Colonic mucosa (tissue), 4 donors: ENCODE measurements at regions not wholly inside any gene's neighbourhood (a gene's known extent, or its start where the extent isn't known, plus 50 kb on each side); places are given as distances from the start of the nearest gene placed in this dataset.

Source experiments
- DNase-seq: peaks from one replicate; pipeline ENCODE4 v3.0.0-alpha.2; 2020
- H3K27ac ChIP-seq: fragments of 200-600 bp; one replicate; pipeline ENCODE4 v1.8.0; 2021
- H3K27me3 ChIP-seq: fragments of 200-600 bp; one replicate; pipeline ENCODE4 v1.8.0; 2021
- H3K36me3 ChIP-seq: fragments of 200-600 bp; one replicate; pipeline ENCODE4 v1.8.0; 2021
- H3K4me1 ChIP-seq: fragments of 200-600 bp; one replicate; pipeline ENCODE4 v1.8.0; 2021; ENCODE audit warnings: mild to moderate bottlenecking
- H3K4me3 ChIP-seq: fragments of 200-600 bp; one replicate; pipeline ENCODE4 v1.8.0; 2021
- H3K9ac ChIP-seq, 2 donors: one replicate each; pipeline ENCODE4 v1.7.0; 2013; ENCODE audit warnings: control low read depth in 2 of 2, low read depth in 2 of 2, low read length in 2 of 2
- H3K9me3 ChIP-seq: fragments of 200-600 bp; one replicate; pipeline ENCODE4 v1.8.0; 2021
- intact Hi-C: fragments of 100-400 bp; cut with DNase I; formaldehyde crosslinking; loops from one replicate; pipeline ENCODE4 v1.14.1; 2022
- TF ChIP-seq, protein P1 (sequence below): fragments of 200-600 bp; IDR thresholded peaks from one replicate; pipeline ENCODE4 v1.8.0; 2022; ENCODE audit warnings: antibody characterized with exemption, mild to moderate bottlenecking
- donor health status: healthy.
- donor health status: DM: no; HTN: no; CAD: no.
- donor health status: DM: no; HTN: no; CAD: no.

GRCh38 chr19:5212101-5212500 lies 128.5 kb downstream of the PTPRS start:
- TF ChIP-seq, protein P1, sequence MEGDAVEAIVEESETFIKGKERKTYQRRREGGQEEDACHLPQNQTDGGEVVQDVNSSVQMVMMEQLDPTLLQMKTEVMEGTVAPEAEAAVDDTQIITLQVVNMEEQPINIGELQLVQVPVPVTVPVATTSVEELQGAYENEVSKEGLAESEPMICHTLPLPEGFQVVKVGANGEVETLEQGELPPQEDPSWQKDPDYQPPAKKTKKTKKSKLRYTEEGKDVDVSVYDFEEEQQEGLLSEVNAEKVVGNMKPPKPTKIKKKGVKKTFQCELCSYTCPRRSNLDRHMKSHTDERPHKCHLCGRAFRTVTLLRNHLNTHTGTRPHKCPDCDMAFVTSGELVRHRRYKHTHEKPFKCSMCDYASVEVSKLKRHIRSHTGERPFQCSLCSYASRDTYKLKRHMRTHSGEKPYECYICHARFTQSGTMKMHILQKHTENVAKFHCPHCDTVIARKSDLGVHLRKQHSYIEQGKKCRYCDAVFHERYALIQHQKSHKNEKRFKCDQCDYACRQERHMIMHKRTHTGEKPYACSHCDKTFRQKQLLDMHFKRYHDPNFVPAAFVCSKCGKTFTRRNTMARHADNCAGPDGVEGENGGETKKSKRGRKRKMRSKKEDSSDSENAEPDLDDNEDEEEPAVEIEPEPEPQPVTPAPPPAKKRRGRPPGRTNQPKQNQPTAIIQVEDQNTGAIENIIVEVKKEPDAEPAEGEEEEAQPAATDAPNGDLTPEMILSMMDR: no peak
- intact Hi-C loops: no loop called here
- no peak overlapping the region for H3K27ac ChIP-seq
- no peaks in the 10 kb centered on the region for H3K27me3 ChIP-seq
- H3K4me1 ChIP-seq: no peaks in the 10 kb centered on the region
- DNase-seq: no peak
- H3K36me3 ChIP-seq: no peaks in the 10 kb centered on the region
- no peak overlapping the region for H3K9ac ChIP-seq
- no peak overlapping the region for H3K4me3 ChIP-seq
- H3K9me3 ChIP-seq: no peaks in the 10 kb centered on the region

DNA sequence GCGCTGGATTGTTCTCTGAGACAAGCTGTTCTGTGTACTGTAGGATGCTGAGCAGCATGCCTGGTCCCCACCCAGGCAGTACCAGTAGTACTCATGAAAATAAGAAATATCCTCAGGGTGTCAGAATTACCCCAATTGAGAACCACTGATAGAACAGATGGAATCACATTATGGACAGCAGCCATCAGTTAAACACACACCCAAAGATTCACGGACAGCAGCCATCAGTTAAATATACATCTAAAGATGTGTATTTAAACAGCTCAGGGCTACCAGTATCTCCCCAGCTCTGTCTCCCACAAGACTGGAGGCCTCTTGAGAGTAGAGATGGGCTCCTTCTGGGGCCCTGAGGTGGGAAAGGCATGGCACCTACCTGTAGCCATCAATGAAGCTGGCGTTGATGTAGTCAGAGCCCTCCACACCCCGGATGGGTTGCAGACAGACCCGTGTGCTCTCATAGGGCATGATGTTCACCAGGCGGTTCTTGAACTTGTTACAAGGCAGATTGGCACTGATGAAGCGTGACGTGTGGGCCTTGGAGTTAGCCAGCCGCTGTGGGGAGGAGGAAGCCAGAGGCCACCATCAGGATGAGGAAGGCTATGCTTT lies 129.3 kb downstream of the PTPRS start:
- Histone ChIP-seq H3K4me3 (no peak overlapping the region), H3K27ac (no peak overlapping the region), H3K27me3 (no peaks in the 10 kb centered on the region), H3K9me3 (no peaks in the 10 kb centered on the region), H3K9ac (no peak overlapping the region), H3K4me1 (no peaks in the 10 kb centered on the region), H3K36me3 (no peaks in the 10 kb centered on the region)
- intact Hi-C loops: no loop called here
- TF ChIP-seq, protein P1: no peak
- no peak for DNase-seq

DNA sequence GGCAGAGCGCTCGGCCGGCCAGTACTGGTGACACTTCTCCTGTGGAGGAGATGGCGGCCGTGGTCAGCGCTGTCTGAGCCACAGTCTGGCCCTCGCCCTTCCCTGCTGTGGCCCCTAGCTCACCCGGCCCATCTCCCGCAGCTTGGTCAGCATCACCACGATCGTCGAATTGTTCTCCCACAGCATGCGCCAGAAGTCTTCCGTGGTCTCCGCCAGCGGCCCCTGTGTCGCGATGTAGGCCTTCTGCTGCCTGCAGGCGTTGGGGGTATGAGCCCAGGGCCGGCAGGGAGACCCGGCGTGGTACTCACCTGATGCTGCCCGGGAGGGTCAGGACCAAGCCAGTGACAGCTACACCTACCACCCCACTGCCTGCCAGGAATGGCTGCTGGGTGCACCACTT lies 130.1 kb downstream of the PTPRS start:
- H3K27me3 ChIP-seq: no peaks in the 10 kb centered on the region
- no peak overlapping the region for H3K4me3 ChIP-seq
- intact Hi-C loops: no loop called here
- TF ChIP-seq, protein P1: no peak
- no peaks in the 10 kb centered on the region for H3K4me1 ChIP-seq
- H3K36me3 ChIP-seq: no peaks in the 10 kb centered on the region
- no peak overlapping the region for H3K27ac ChIP-seq
- no peak overlapping the region for H3K9ac ChIP-seq
- H3K9me3 ChIP-seq: no peaks in the 10 kb centered on the region
- no peak for DNase-seq

GRCh38 chr19:5207806-5208205 lies 132.8 kb downstream of the PTPRS start:
- H3K36me3 ChIP-seq: no peaks in the 10 kb centered on the region
- TF ChIP-seq, protein P1: no peak
- no peak overlapping the region for H3K4me3 ChIP-seq
- no peak overlapping the region for H3K27ac ChIP-seq
- no peaks in the 10 kb centered on the region for H3K27me3 ChIP-seq
- H3K9ac ChIP-seq: no peak overlapping the region
- intact Hi-C loops: no loop called here
- no peaks in the 10 kb centered on the region for H3K4me1 ChIP-seq
- no peaks in the 10 kb centered on the region for H3K9me3 ChIP-seq
- no peak for DNase-seq

GRCh38 chr19:5206751-5207075 lies 133.9 kb downstream of the PTPRS start:
- intact Hi-C loops: no loop called here
- no peaks in the 10 kb centered on the region for H3K9me3 ChIP-seq
- no peak overlapping the region for H3K4me3 ChIP-seq
- TF ChIP-seq, protein P1: no peak
- no peaks in the 10 kb centered on the region for H3K27me3 ChIP-seq
- no peaks in the 10 kb centered on the region for H3K36me3 ChIP-seq
- no peak overlapping the region for H3K27ac ChIP-seq
- no peaks in the 10 kb centered on the region for H3K4me1 ChIP-seq
- no peak overlapping the region for H3K9ac ChIP-seq
- no peak for DNase-seq
